OCI-LY3 (cell line): ENCODE measurements at regions not wholly inside any gene's neighbourhood (a gene's known extent, or its start where the extent isn't known, plus 50 kb on each side); places are given as distances from the start of the nearest gene placed in this dataset.

Experiments
- CTCF ChIP-seq: fragments of 200-600, 300-600 bp; sonication (generic); IDR thresholded peaks from 2 replicates; pipeline ENCODE4 v1.5.1; 2014; ENCODE audit warnings: antibody characterized with exemption, low read length, low read depth
- EZH2phosphoT487 ChIP-seq: fragments of 200-600 bp; shearing (Covaris generic); IDR thresholded peaks from 2 replicates; pipeline ENCODE4 v1.6.1; 2018; ENCODE audit warnings: antibody characterized with exemption, mixed run types, low read depth

GRCh38 chr6:25224242-25224641 is 54.9 kb upstream of the CARMIL1 start:
- TF ChIP-seq CTCF: no peak
- no peak for TF ChIP-seq EZH2phosphoT487
